ENCODE measurements at regions not wholly inside any gene's neighbourhood (a gene's known extent, or its start where the extent isn't known, plus 50 kb on each side); places are given as distances from the start of the nearest gene placed in this dataset.

GRCh38 chr12:115222220-115222619 is 538.2 kb upstream of the TBX3 start:
- Histone ChIP-seq H3K9me3 (no peaks in the 10 kb centered on the region), H3K4me2 (no peak overlapping the region), H3K4me3 (ENCODE audit: low read depth in 2 of 2, low read length in 1 of 2) (no peak overlapping the region), H3K79me2 (ENCODE audit: insufficient read depth) (no peaks in the 10 kb centered on the region), H3F3A (replicated peaks; ENCODE audit: insufficient read depth) (peaks cover 4% of the 10 kb centered on the region), H3K27ac (ENCODE audit: low read depth in 2 of 2, low read length in 1 of 2) (no peak overlapping the region), H3K9me2 (no peaks in the 10 kb centered on the region), H3K27me3 (ENCODE audit: insufficient read depth) (no peaks in the 10 kb centered on the region), H3K36me3 (replicated peaks in 1 of 2; ENCODE audit: control insufficient read depth in 1 of 2, insufficient read depth in 2 of 2, low read length in 1 of 2) (no peaks in the 10 kb centered on the region), H4K20me1 (ENCODE audit: insufficient read depth) (no peaks in the 10 kb centered on the region), H2AFZ (ENCODE audit: low read depth) (no peak overlapping the region), H3K4me1 (ENCODE audit: control insufficient read depth in 1 of 2, insufficient read depth in 2 of 2, low read depth in 1 of 2, low read length in 1 of 2) (peaks cover 4% of the 10 kb centered on the region in 2 experiments; a peak in 1 of 4 replicates), H3K9ac (no peak overlapping the region)
- DNase-seq: no peak
- no peak for TF ChIP-seq EZH2phosphoT487 (IDR thresholded peaks at IDR 0.05; ENCODE audit: borderline replicate concordance, low read depth)
- TF ChIP-seq JUND (IDR thresholded peaks at IDR 0.05): no peak
- TF ChIP-seq, protein P1, sequence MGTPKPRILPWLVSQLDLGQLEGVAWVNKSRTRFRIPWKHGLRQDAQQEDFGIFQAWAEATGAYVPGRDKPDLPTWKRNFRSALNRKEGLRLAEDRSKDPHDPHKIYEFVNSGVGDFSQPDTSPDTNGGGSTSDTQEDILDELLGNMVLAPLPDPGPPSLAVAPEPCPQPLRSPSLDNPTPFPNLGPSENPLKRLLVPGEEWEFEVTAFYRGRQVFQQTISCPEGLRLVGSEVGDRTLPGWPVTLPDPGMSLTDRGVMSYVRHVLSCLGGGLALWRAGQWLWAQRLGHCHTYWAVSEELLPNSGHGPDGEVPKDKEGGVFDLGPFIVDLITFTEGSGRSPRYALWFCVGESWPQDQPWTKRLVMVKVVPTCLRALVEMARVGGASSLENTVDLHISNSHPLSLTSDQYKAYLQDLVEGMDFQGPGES (IDR thresholded peaks at IDR 0.05; ENCODE audit: low read depth, low read length): no peak
- TF ChIP-seq, protein P2, sequence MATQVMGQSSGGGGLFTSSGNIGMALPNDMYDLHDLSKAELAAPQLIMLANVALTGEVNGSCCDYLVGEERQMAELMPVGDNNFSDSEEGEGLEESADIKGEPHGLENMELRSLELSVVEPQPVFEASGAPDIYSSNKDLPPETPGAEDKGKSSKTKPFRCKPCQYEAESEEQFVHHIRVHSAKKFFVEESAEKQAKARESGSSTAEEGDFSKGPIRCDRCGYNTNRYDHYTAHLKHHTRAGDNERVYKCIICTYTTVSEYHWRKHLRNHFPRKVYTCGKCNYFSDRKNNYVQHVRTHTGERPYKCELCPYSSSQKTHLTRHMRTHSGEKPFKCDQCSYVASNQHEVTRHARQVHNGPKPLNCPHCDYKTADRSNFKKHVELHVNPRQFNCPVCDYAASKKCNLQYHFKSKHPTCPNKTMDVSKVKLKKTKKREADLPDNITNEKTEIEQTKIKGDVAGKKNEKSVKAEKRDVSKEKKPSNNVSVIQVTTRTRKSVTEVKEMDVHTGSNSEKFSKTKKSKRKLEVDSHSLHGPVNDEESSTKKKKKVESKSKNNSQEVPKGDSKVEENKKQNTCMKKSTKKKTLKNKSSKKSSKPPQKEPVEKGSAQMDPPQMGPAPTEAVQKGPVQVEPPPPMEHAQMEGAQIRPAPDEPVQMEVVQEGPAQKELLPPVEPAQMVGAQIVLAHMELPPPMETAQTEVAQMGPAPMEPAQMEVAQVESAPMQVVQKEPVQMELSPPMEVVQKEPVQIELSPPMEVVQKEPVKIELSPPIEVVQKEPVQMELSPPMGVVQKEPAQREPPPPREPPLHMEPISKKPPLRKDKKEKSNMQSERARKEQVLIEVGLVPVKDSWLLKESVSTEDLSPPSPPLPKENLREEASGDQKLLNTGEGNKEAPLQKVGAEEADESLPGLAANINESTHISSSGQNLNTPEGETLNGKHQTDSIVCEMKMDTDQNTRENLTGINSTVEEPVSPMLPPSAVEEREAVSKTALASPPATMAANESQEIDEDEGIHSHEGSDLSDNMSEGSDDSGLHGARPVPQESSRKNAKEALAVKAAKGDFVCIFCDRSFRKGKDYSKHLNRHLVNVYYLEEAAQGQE (IDR thresholded peaks at IDR 0.05; ENCODE audit: low read depth, low read length): no peak
- TF ChIP-seq ZBTB33 (IDR thresholded peaks at IDR 0.05; ENCODE audit: borderline replicate concordance, low read depth): no peak
- no peak for TF ChIP-seq GABPA (IDR thresholded peaks at IDR 0.05; ENCODE audit: low read depth)
- TF ChIP-seq GATA2 (CRISPR knock-in tag; IDR thresholded peaks at IDR 0.05): no peak
- TF ChIP-seq ELF1 (IDR thresholded peaks at IDR 0.05): no peak
- no peak for TF ChIP-seq CTCF (IDR thresholded peaks at IDR 0.05)
- TF ChIP-seq RFX5 (IDR thresholded peaks at IDR 0.05; ENCODE audit: low read length): no peak
- no peak for TF ChIP-seq MXI1 (IDR thresholded peaks at IDR 0.05; ENCODE audit: low read depth, low read length)
- no peak for TF ChIP-seq RAD21 (IDR thresholded peaks at IDR 0.05; ENCODE audit: low read length)
- TF ChIP-seq CHD2 (IDR thresholded peaks at IDR 0.05; ENCODE audit: low read length, partially characterized antibody): no peak
- no peak for TF ChIP-seq USF2 (IDR thresholded peaks at IDR 0.05; ENCODE audit: borderline replicate concordance, low read depth, low read length)
- TF ChIP-seq TCF12 (IDR thresholded peaks at IDR 0.05): no peak
- no peak for TF ChIP-seq MEF2A (IDR thresholded peaks at IDR 0.05; ENCODE audit: borderline replicate concordance, low read depth)
- no peak for TF ChIP-seq NRF1 (IDR thresholded peaks at IDR 0.05; ENCODE audit: low read depth, low read length)
- POLR2A ChIA-PET: no interaction called here
- CTCF ChIA-PET: interaction anchor here (1.5 kb wide), 1 partner anchor 537 kb away, joined by 3 read pairs; no protein-coding TSS in a partner anchor
- WGBS (ENCODE audit: low lambda C conversion rate): 87% methylated on average over 6 of the region's 6 CpGs

Data from SK-N-SH (cell line).